HUES6 (cell line): ENCODE measurements at regions not wholly inside any gene's neighbourhood (a gene's known extent, or its start where the extent isn't known, plus 50 kb on each side); places are given as distances from the start of the nearest gene placed in this dataset.

Experiments
- H3K27ac ChIP-seq: 2 replicates; pipeline ENCODE4 v1.7.0; 2013; ENCODE audit warnings: low read depth, mild to moderate bottlenecking, low read length, inconsistent platforms
- H3K27me3 ChIP-seq: 2 replicates; pipeline ENCODE4 v1.6.1; 2013; ENCODE audit warnings: low read length; ENCODE audit not compliant: control insufficient read depth, insufficient read depth
- H3K36me3 ChIP-seq: 2 replicates; pipeline ENCODE4 v1.6.1; 2013; ENCODE audit warnings: low read length; ENCODE audit not compliant: control insufficient read depth, insufficient read depth
- H3K4me1 ChIP-seq: 2 replicates; pipeline ENCODE4 v1.6.1; 2013; ENCODE audit warnings: low read length; ENCODE audit not compliant: control insufficient read depth, insufficient read depth
- H3K4me3 ChIP-seq: 2 replicates; pipeline ENCODE4 v1.5.1; 2013; ENCODE audit warnings: low read depth, low read length
- H3K9ac ChIP-seq: one replicate; pipeline ENCODE4 v1.6.1; 2013; ENCODE audit warnings: mild to moderate bottlenecking, low read length
- H3K9me3 ChIP-seq: 2 replicates; pipeline ENCODE4 v1.6.1; 2013; ENCODE audit warnings: low read depth, low read length; ENCODE audit not compliant: control insufficient read depth, insufficient read depth

DNA sequence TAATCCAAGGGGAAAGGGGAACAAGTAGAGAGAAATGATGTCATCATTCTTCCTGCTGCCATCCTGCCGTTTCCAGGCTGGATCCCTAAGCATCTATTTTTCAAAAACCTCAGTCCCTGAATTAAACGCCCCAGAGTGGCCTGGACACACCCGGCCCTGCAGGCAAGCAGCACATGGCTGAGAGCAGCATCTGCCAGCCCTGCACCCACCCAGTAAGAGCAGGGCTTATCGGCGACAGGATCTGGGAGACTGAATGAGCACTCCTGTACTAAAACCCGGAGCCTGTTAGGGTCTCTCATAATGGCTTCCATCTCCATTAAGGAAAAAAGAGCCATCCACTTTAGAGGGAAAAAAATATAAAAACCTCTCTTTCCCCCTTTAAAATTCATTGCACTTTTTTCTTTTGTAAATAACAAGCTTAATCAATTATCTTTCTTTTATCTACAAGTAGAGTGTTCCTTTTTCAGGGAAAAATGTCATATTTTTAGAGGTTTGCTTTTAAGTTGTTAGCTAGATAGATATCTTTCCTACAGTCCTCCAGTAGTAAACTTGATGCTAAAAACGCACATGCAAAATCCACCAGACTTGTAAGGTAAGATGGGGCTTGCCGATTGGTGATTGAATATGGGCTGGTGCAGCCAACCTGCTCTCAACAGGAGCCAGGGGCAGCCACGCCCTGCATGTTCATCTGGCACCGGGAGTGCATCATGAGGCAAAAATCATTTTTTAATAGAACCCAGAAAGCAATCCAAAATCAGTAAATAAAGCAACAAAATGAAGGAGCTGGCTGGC is 457.8 kb downstream of the EIPR1 start:
- no peaks in the 10 kb centered on the region for H3K36me3 ChIP-seq

DNA sequence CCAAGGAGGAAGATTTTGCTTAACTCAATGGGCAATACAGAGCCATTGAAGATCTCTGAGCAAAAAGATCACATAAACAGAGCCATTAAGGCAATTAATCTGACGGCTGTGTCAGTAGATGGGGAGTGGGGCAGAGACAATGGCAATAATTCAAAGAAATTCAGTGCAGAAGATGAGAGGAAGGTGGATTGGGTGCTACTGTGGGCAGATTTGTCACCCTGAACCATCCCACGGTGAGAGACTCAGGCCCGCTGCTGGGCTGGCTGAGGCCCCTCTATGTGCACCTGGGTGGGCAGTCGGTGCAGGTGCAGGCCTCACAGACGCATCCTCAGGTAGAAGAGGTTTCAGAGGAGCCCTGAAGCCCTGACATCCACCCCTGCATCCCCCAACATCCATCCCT is 458.6 kb downstream of the EIPR1 start:
- Histone ChIP-seq H3K27me3 (no peaks in the 10 kb centered on the region), H3K9me3 (no peaks in the 10 kb centered on the region; the same call in 1 of the 2 replicates), H3K9ac (no peak overlapping the region), H3K27ac (no peak overlapping the region), H3K4me1 (no peaks in the 10 kb centered on the region), H3K4me3 (no peak overlapping the region), H3K36me3 (no peaks in the 10 kb centered on the region)

More for the DNA sequence above, 457.8 kb downstream of the EIPR1 start:
- Histone ChIP-seq H3K27me3 (no peaks in the 10 kb centered on the region), H3K4me3 (no peak overlapping the region), H3K4me1 (no peaks in the 10 kb centered on the region), H3K27ac (no peak overlapping the region), H3K9ac (no peak overlapping the region), H3K9me3 (no peaks in the 10 kb centered on the region; the same call in 1 of the 2 replicates)

DNA sequence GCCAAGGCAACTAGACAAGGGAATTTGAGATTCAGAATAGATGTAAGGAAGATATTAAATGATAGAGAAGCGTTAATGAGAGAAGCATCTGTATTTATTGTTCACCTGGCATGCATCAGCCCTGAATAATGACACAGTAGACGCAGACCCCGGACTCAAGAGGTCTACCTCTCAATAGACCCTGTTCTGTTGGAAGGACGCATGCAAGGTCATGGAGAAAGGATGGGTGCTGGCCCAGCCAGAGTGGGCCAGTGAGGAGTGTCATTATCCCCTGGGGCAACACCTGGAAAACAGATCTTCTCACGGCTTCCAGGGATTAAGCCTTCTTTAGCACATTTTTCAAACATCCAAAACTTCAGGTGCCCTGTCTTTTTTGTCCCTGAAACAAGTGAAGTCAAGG is 461.0 kb downstream of the EIPR1 start:
- Histone ChIP-seq H3K36me3 (no peaks in the 10 kb centered on the region), H3K4me3 (no peak overlapping the region), H3K27ac (no peak overlapping the region), H3K27me3 (no peaks in the 10 kb centered on the region), H3K9ac (no peak overlapping the region), H3K9me3 (no peaks in the 10 kb centered on the region; the same call in 1 of the 2 replicates), H3K4me1 (no peaks in the 10 kb centered on the region)

DNA sequence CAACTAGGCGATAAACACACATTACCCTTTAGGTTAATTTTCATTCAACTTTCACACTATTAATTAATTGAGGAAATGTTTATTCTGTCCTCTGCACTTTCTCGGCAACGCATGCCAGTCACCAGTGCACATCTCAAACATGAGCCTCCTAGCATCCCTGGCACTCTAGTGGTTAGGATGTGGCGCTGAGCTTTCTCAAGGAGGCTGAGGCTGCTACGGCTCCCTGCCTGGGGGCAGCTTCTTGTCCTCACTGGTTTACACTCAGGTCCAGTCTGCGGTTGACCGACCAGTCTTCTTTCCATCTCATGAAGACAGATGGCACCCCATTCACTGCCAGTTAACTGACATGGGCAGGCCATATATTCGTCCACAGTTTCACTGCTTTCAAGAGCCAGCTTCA is 463.4 kb downstream of the EIPR1 start:
- no peaks in the 10 kb centered on the region for H3K36me3 ChIP-seq
- no peaks in the 10 kb centered on the region for H3K4me1 ChIP-seq
- H3K9ac ChIP-seq: no peak overlapping the region
- H3K4me3 ChIP-seq: no peak overlapping the region
- no peaks in the 10 kb centered on the region for H3K27me3 ChIP-seq
- H3K9me3 ChIP-seq: no peaks in the 10 kb centered on the region; the same call in 1 of the 2 replicates
- no peak overlapping the region for H3K27ac ChIP-seq

DNA sequence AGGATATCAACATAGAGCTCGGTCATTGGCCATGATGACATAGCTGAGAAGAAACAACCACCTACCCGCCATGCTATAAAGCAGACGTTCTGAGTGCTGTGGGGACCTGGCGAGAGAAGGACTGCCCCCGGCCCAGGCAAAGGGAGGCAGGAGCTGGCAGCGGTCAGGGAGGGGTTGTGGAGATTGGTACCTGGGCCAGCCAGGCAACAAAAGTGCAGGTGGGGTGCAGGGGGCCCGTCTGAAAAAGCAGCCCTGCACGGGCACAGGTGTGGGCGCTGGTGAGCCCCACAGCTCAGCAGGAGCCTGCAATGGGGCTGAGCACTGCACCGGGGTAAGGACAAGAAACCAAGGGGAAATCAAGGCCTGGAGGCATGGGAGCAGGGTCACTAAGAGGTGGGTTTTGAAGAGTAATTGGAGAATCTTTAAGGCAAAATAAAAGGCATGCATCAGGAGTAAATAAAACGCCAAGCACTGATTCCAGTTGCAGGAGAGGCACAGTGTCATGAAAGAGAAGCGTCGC is 464.0 kb downstream of the EIPR1 start:
- H3K27ac ChIP-seq: no peak overlapping the region
- H3K4me1 ChIP-seq: no peaks in the 10 kb centered on the region
- H3K9ac ChIP-seq: no peak overlapping the region
- H3K36me3 ChIP-seq: no peaks in the 10 kb centered on the region
- H3K4me3 ChIP-seq: no peak overlapping the region
- H3K9me3 ChIP-seq: no peaks in the 10 kb centered on the region; the same call in 1 of the 2 replicates
- H3K27me3 ChIP-seq: no peaks in the 10 kb centered on the region

DNA sequence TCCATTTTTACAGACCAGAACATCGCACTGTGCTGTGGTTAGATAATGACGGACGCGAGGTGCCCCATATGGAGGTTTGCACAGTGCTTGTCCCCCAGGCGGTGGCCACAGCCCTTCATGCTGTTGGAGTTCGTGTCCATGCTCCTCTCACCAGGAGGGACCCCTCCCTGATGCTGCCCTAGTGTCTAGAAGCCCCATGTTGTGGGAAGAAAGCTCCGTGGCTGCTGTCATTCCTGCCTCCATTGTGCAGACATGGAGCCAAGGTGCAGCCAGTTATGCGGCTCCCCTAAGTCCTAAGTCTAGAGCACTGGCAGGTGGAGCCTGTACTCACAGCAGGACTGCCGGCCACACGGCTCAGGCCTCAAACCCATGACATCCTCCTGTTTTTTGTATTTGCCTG is 464.9 kb downstream of the EIPR1 start:
- Histone ChIP-seq H3K4me1 (no peaks in the 10 kb centered on the region), H3K9ac (no peak overlapping the region), H3K36me3 (no peaks in the 10 kb centered on the region), H3K4me3 (no peak overlapping the region), H3K9me3 (no peaks in the 10 kb centered on the region; the same call in 1 of the 2 replicates), H3K27me3 (no peaks in the 10 kb centered on the region), H3K27ac (no peak overlapping the region)

DNA sequence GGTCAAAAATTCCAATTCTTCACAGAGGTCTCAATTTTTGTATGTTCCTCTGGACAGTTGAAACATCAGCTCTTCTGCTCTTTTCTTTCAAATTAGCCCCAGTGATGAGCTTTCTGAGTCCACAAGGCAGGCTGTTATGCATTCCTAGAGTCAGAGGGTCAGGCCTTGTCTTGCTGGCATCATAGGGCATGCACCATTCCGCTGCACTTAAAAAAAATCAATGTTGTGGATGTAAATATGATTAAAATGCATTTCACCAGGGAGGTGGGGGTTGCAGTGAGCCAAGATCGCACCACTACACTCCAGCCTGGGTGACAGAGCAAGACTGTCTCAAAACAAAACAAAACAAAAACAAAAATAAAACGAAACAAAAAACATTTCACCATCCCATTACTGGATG is 465.3 kb downstream of the EIPR1 start:
- Histone ChIP-seq H3K9me3 (no peaks in the 10 kb centered on the region; the same call in 1 of the 2 replicates), H3K27ac (no peak overlapping the region), H3K27me3 (no peaks in the 10 kb centered on the region), H3K4me3 (no peak overlapping the region), H3K9ac (no peak overlapping the region), H3K4me1 (no peaks in the 10 kb centered on the region), H3K36me3 (no peaks in the 10 kb centered on the region)

DNA sequence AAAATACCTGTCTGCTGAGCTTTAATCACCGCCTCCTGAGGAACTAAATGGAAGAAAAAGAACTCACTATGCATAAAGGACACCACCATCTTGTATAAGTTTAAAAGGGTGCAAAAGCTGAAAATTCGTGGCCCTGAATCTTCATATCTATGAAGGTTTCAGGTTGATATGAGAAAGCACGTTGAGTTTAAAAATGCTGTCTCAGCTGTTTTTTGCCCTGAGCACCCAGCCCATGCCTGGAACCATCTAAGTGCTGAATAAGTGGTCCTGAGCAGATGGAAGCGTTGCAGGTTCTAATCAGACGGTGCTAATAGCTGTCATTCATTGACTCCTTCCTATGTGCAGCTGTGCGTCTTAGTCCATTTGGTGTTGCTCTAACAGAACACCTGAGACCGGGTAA is 467.4 kb downstream of the EIPR1 start:
- no peaks in the 10 kb centered on the region for H3K27me3 ChIP-seq

DNA sequence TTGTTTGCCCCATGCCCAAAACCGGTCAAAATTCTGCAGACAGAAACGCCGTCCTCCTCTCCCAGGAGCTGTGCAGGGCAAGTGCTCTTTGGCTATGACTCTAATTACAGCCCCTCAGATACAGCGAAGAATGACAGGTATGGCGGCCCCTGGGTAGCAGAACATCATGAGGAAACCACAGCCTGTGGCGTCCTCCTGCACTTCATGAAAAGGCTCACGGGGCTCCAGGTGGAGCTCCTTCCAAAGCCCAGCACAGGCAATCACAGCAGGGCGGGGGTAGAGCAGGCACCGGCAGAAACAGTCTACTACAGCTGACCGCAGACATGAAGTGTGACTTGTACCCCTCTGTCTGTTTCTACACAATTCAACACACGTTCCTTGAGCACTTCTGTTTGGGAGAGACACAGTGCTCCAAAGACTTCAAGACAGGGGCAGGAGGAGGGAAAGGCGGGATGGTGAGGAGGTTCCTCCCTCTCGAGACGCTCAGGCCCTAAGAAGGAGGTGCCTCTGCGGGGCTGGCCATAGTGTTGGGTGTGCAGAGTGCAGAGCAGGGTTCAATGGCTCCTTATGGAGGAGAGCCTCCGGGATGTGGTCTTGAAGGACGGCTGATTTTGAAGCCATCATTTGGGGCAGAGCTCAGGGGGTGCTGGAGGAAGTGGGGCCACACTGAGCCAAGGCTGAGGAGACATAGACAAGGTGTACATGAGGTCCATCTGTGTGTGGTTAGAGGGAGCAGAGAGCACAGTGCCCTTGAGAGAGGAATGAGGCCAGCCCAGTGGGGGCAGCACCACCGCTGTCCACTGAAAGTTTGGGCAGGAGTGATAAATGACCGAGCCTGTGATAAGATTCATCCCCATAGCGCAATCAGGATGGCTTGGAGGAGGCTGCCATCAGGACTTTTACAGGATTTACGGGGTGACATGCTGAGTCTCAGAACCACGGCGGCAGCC is 468.3 kb downstream of the EIPR1 start:
- Histone ChIP-seq H3K9ac (no peak overlapping the region), H3K36me3 (no peaks in the 10 kb centered on the region), H3K4me1 (no peaks in the 10 kb centered on the region), H3K9me3 (no peaks in the 10 kb centered on the region), H3K27ac (no peak overlapping the region), H3K27me3 (no peaks in the 10 kb centered on the region), H3K4me3 (no peak overlapping the region)

More for the DNA sequence above, 467.4 kb downstream of the EIPR1 start:
- Histone ChIP-seq H3K4me1 (no peaks in the 10 kb centered on the region), H3K9ac (no peak overlapping the region), H3K9me3 (no peaks in the 10 kb centered on the region), H3K36me3 (no peaks in the 10 kb centered on the region), H3K27ac (no peak overlapping the region), H3K4me3 (no peak overlapping the region)

DNA sequence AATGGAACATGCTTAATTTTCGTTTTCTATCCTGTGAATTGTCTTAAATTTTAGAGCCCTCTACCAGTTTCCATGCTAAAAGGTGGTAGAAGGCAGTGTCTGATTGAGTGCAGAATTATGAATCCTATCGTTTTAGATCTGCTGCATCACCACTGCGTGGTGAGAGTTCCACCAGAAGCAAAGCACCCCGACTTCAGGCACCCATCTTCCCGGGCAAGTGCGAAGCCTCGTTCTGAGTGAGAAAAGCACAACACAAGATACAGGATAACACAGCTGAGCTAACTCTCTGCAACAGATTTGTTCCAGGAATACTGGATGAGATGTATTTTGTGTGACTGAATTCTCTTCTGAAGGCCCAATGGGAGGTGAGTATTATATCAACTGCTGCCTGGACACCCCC is 471.5 kb downstream of the EIPR1 start:
- H3K27me3 ChIP-seq: no peaks in the 10 kb centered on the region
- H3K36me3 ChIP-seq: no peaks in the 10 kb centered on the region
- H3K4me3 ChIP-seq: no peak overlapping the region

More for the DNA sequence above, 471.5 kb downstream of the EIPR1 start:
- Histone ChIP-seq H3K27ac (no peak overlapping the region), H3K4me1 (no peaks in the 10 kb centered on the region), H3K9ac (no peak overlapping the region), H3K9me3 (no peaks in the 10 kb centered on the region)
